HG03045 (cell line): ENCODE measurements at regions not wholly inside any gene's neighbourhood (a gene's known extent, or its start where the extent isn't known, plus 50 kb on each side); places are given as distances from the start of the nearest gene placed in this dataset.
"Not testable (repeated sequence)": the region's sequence is repeated elsewhere in the genome, so short reads cannot be mapped to it uniquely, and the experiment has no call there.

Experiments used
- ATAC-seq: cut with Tn5 transposase; IDR thresholded peaks from one replicate; pipeline ENCODE4 v1.9.1; 2021; ENCODE audit warnings: mild to moderate bottlenecking, moderate library complexity; ENCODE audit not compliant: unreplicated experiment

- ATAC-seq: no peak
Observed at GRCh38 chr3:28575746-28576613, 227.4 kb upstream of the AZI2 start.

DNA sequence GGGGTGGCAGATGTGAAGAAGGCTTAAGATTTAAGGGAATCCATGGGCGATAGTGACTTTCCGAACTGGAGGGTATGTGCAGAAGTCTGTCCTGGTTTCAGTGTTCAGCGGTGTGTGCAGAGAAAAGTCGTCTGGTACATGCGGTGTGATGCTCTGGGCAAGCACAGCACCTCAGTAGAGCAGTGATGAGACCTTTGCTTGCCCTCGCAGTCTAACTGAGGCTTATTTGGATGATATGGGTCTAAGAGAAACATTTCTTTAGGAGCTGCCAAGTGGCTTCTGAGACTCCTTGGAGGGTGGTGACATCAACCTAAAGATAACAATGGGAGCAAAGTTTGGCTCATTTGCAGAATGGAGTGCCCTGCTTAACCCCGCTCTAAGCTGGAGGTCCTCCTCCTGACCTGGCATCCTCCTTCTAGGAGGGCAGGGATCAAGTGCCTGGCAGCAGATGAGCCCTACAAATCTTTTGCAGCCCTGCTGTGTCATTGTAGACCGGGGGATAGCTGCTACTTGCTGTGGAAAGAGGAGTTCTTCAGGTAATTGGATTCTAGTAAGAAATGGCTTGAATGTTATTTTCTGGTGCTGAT lies 228.1 kb upstream of the AZI2 start:
- no peak for ATAC-seq

DNA sequence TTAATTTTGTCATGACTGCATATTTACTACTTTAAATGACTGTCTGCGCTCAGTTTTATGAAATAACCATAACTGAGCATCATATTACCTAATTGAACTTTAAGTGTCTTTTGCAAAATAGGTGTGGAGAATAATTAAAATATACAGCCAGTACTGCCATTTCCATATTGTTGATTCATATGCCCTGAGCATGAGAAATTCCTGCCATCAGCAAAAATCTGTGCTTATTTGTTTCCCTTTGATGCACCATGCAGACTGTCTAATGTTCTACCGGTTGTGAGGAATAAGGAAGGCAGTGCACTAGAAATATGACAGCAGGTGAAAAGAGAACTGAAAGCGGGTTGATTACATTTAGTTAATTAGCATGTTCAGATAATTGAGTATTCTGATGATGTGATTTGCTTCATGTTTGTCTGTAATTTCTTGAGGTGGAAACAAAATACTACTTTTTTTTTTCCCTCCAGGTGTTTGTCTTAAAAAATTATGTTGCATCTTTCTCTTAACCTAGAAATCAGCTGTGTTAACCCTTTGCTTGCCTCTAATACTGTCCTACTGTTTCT lies 229.4 kb upstream of the AZI2 start:
- ATAC-seq: no peak

GRCh38 chr3:28586325-28586724 lies 237.7 kb upstream of the AZI2 start:
- ATAC-seq: no peak

GRCh38 chr3:28587723-28588122 lies 239.1 kb upstream of the AZI2 start:
- ATAC-seq: no peak

DNA sequence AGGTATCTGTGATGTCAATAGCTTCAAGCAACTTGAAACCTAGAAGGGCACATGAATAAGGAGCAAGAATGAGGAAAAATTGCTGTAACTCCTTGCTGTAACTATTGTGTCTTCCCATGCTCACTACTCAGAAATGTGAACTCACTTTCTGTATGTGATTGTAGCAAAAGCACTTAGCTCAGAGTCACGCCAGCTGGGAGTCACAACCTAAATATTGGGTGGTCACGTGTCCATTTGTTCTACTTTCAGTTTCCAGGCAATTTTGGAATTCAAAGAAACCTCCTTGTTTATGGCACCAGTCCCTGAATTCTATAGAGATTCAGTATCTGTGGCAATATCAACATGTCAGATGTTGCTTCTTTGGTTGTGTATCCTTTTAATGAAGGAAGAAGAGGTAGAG lies 241.6 kb upstream of the AZI2 start:
- no peak for ATAC-seq

GRCh38 chr3:28590860-28591259 lies 242.2 kb upstream of the AZI2 start:
- no peak for ATAC-seq

GRCh38 chr3:28595372-28595771 lies 246.7 kb upstream of the AZI2 start:
- ATAC-seq: no peak

DNA sequence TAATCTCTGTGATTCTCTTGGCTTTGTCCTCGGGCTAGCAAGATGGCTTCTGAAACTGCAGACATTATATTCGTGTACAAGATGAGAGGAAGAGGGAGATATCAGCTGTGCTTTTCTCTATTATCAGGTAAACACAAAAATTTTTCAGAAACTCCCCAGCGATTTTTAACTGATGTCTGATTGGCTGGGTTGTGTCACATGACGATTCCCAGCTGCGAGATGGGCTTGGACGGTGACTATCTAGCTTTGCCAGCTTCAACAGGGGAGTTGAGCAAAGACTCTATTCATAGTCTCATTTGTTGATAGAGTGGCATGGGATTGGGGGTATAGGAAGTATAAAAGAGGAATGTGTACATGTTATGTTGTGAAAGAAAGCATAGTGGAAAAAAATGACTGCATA lies 248.8 kb upstream of the AZI2 start:
- no peak for ATAC-seq

GRCh38 chr3:28598165-28598564 lies 249.5 kb upstream of the AZI2 start:
- ATAC-seq: no peak

- no peak for ATAC-seq
Observed at GRCh38 chr3:28601291-28601690, 252.7 kb upstream of the AZI2 start.

GRCh38 chr3:28606283-28606682 lies 257.7 kb upstream of the AZI2 start:
- ATAC-seq: no peak

- no peak for ATAC-seq
Observed at GRCh38 chr3:28612232-28612631, 263.6 kb upstream of the AZI2 start.

DNA sequence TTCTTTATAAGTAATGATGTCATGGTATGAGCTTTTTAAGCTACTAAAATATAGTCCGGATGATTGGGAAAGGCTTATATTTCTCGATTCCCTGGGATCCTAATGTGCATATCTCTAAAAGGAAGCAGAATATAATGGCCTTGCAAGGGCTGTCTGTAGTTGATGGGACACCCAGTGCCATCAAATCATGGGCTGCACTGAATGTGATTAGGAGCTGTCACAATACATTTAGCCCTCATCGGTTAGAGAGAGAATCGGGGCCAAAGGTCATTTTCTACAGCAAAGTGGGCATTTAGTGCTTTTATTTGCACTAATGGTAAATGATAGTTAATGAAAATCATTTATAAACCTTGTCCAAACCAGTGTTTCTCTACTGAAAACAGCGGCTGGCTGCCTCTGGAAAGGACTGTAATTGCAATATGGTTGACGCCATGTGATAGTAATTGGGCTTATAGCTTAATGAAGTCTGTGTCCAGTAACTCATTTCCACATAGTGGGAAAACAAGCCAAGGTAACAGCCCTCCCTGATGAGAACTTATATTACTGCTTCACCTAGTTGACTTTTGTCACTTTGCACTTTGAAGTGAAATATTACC lies 265.0 kb upstream of the AZI2 start:
- ATAC-seq: no peak

DNA sequence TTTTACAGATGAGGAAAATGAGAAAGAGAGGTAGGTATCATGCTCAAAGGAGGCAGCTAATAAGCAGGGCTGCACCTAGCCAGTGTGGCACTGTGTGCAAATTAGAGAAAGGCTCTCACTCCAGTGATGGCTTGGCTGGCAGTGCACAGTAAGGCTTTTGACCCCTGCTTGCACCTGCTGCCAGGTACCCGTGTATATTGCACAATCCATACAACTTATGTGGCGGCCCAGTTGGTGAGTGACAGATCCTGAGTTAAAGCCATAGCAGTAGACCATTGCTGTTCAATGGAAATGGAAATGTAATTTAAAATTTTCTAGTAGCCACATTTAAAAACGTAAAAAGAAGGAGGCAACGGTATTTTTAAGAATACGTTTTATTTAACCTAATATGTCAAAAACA lies 266.4 kb upstream of the AZI2 start:
- ATAC-seq: no peak

DNA sequence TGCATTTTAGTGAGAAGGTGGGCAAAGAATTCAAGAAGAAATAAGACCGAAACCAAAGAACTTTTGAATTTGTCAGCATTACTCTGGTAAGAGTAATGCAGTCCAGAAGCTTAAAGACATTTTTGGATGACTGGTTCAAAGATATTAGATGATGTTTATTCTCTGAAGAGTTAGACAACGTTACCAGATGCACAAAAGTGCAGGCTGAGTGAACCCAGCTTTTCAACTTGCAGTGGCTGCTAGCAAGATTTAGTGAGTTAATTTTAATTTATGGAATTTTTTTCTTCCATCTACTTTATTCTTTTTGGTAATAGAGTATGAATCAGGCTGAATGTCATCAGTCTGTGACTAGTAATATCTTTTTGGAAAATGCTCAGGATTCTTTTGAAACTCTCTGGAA lies 267.3 kb upstream of the AZI2 start:
- no peak for ATAC-seq

- no peak for ATAC-seq
Observed at GRCh38 chr3:28617821-28618220, 269.2 kb upstream of the AZI2 start.

DNA sequence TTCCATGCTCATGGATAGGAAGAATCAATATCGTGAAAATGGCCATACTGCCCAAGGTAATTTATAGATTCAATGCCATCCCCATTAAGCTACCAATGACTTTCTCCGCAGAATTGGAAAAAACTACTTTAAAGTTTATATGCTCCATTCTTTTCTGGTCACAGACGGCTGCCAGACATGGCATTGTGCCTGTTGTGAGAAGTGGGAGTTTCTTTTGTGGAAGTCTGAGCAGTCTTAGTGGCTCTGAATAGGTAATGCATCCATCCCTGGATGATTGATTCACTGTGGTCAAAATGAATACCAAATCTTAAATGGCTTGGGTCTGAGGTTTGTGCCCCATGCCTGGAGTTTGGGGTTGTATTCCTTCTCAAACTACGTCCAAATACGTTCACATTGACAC lies 274.5 kb upstream of the AZI2 start:
- no peak for ATAC-seq

DNA sequence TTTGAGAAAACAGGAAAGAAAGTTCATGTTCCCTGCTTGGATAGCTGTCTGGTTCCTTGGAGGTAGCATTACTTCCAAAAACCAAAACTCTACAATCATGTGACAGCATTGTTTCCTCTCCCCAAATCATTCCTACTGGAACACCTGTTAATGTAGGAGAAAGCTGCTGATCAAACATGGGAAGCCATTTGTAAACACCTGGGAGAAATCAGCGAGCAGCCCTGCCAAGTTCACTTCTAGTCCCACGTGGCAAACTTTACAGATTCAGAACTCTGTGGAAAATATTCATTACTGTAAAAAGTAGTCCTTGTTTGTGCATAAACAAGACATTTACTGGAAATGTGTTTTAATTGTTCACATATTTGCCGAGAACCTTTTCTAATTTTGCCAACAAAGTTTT lies 275.5 kb upstream of the AZI2 start:
- no peak for ATAC-seq

- ATAC-seq: not testable (repeated sequence)
Observed at GRCh38 chr3:28627843-28628242, 279.2 kb upstream of the AZI2 start.

DNA sequence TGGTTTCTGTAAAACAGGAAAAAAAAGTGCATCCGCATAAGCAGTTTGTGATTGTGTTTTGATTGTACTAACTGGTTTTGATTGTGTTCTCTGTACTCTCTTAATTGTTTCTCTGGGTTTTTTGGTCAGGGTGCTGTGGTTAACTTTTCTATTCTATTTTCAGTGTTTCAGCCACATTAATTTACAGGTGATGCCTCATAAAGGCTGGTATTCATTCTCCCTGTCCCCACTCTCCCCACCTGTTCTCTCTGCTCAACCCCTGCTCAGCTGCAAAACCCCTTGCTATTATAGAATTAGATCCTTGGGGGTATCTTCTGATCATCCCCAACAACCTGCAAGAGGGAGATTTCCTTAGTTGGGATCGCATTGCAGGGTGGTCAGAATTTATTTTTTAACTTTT lies 285.4 kb upstream of the AZI2 start:
- no peak for ATAC-seq

GRCh38 chr3:28637742-28638141 lies 289.1 kb upstream of the AZI2 start:
- ATAC-seq: no peak
